NCI-H345 (cell line): ENCODE measurements at regions not wholly inside any gene's neighbourhood (a gene's known extent, or its start where the extent isn't known, plus 50 kb on each side); places are given as distances from the start of the nearest gene placed in this dataset.
A peak's percentile ranks its signal among the peaks of the same experiment; 100 is the strongest.
"Not testable (repeated sequence)": the region's sequence is repeated elsewhere in the genome, so short reads cannot be mapped to it uniquely, and the experiment has no call there.

Experiments used
- DNase-seq: peaks from one replicate; lab custom pipeline; 2025; lab: John Stamatoyannopoulos, UW

DNA sequence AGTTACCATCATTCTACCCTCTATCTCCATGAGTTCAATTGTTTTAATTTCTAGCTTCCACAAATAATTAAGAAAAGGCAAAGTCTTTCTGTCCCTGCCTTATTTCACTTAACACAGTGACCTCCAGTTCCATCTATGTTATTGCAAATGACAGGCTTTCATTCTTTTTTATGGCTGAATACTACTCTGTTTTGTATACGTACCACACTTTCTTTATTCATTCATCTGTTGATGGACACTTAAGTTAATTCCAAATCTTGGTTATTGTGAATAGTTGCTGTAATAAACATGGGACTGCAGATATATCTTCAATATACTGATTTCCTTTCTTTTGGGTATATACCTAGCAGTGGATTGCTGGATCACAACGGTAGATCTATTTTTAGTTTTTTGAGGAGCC, 314.1 kb downstream of the SV2B start:
- no peak for DNase-seq

DNA sequence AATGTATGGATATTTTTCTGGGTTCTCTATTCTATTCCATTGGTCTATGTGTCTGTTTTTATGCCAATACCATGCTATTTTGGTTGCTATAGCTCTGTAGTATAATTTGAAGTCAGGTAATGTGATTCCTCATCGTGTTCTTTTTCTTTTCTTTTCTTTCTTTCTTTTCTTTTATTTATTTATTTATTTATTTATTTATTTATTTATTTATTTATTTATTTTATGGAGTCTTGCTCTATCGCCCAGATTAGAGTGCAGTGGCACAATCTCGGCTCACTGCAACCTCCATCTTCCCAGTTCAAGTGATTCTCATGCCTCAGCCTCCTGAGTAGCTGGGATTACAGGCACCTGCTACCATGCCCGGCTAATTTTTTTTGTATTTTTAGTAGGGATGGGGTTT, 315.2 kb downstream of the SV2B start:
- not testable (repeated sequence) for DNase-seq

DNA sequence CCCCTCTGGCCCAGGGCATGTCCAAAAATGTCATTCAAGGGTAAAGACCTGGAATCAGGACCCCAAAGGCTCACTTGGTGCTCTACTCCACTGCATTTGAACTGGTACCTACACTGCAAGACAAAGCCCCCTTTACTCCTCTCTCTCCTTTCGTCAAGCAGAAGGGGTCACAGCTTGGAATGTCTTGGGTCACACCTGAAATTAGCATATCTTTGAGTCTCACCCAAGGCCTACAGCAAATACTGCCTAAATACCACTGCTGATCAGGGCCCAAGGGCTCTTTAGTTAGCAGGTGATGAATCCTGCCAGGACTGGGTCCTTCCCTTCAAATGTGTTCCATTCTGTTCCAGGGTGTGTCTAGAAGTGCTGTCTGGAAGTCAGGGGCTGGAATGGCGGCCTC, 320.6 kb downstream of the SV2B start:
- no peak for DNase-seq

DNA sequence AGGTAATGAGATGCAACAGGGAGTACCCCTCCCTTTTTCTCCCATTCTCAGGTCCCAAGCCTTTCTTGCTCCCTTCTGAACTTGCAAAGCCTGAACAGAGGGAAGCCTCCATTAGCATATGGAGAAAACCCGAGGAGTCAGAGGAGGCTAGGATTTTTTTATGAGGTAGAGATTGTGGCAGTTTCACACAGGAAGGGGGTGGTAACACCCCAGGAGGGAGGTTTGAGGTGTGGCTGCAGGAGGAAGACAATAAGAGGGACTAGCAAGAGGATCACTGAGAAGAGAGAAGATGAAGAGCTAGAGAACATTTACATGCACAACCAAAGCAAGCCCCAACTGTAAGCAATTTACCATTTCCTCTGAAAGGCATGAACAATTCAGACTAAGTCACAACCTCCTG, 322.7 kb downstream of the SV2B start:
- no peak for DNase-seq

DNA sequence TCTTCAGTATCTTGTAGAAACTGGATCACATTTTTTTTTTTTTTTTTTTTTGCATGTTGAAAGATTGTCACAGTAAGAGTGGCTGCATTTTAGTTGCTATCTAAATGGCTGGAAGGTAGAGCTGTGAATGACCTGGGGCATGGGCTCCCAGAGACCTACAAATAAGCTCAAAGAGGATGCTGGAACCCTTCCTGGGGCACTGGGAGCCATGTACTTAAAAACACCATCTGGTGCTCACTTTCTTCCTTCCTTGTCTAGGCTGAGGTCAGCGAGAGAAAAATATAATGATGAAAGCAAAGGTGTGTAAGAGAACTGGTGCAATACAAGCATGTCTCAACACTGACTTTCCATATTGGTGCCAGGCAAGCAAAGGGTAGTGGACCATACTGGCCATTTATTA, 323.9 kb downstream of the SV2B start:
- no peak for DNase-seq

DNA sequence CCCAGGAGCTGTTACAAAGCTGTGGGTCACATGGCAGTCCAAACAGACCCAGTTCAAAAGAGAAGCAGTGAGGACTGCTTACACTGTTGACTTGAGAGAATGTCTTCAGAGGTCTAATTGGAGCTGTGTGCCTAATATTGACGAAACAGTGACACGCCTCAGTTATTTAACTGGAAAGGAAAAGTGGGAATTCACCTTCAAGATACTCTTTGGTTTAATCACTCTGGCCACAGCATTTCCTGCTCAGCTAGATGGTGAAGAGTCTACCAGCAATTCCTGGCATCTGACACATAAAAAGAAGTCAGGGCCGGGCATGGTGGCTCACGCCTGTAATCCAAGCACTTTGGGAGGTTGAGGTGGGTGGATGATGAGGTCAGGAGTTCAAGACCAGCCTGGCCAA, 326.4 kb downstream of the SV2B start:
- DNase-seq = no peak

DNA sequence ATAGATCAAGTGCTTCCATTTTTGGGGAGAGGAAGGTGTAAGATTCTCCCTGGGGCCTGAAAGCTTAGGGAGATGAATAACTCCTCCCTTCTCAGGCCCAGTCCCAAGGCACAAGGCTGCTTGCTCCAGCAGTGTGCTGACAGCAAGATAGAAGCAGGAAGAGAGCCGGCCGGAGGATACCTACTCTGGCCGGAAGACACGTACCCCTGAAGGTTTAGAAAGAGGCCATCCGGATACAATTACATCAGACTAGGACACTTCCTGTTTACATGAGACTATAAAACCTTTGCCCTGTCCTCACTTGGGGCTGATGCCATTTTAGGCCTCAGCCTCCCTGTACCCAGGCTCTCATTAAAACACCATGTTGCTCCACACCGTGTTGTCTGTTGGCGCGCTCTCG, 329.9 kb downstream of the SV2B start:
- DNase-seq = no peak

DNA sequence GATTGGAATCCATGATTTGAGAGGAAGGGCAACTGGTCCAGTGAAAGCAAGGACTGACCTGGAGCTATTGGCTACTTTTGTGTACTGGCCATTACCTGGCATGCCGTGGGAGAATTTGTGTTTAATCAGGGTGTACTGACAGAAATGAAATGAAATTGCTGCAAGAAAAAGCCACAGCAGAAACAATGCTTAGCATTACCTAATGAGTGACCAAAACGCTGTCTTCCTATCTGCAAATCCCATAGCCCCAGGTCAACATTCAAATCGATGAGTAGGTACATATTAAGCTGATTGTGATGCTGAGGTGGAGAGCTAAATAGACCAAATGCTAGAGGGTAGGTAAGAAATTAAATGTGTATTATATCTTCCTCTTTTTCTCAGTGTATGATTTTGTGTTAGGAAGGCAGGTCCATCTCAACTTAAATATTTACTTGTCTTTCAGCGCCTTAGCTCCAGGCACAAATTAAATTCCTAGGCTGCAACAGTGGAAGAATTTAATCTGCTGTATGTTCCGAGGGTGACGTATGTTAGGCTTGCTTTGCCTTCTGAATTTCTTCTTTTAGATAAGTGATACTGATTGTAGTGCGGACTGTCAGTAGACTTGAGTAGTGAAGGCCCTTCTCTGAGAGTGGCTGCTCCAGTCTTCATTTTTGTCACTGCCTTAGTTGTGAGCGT, 331.1 kb downstream of the SV2B start:
- DNase-seq = no peak

DNA sequence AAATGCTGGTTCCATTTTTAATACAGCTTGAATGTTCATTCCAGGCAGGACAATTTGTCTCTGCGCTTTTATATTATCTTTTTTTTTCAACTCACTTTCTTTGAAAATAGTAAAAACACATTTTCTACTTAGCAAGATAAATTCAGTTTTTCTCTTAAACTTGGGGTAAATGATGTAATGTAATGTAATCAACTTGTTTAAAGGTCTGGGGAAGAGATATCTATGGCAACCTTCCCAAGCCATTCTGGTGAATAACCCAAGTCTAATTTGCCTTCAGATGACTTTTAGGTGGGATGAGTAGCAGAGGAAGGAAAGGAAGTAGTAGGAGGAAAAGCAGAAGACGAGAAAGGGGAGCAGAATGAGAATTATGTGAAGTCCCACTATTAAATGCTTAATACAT, 335.1 kb downstream of the SV2B start:
- DNase-seq = no peak

DNA sequence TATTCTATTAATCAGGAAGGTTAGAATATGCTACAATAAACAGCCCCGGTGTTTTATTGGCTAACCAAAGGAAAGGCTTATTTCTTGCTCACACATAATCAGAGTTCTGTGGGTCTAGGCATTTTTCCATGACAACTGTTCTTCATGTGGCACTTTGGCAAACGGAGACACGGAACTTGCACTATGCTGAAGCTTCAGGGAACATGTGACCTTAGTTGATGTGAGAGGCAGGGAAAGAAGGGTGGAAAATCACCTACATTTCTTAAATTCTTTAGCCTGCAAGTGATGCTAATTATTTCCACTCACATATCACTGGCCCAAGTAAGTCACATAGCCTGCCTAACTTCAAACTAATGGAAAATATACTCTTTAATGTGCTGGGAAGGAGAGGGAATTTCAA, 344.6 kb downstream of the SV2B start:
- DNase-seq = no peak

DNA sequence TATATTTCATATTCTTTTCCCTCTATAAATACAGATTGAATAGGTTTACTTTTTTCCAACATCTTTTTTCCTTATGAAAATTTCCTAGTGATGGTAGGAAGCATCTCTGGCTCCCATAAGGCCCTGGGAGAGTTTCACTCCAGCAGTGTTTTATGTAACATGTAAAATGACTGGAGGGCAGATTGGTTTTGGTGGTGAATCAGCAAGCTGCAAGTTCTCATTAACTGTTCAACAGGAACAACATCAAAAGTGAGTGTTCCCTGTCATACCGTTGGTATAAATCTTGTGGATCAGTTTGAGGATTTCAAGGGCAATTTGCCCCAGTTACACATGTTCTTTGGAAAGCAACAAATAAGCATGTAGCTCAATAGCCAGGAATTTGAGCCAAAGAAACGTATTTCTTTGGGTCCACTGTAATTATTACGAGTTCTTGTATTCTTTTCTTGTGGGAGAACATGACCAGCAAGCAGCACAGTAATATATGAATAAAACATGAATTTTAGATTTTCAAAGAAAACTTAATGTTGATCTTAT, 345.7 kb downstream of the SV2B start:
- no peak for DNase-seq

DNA sequence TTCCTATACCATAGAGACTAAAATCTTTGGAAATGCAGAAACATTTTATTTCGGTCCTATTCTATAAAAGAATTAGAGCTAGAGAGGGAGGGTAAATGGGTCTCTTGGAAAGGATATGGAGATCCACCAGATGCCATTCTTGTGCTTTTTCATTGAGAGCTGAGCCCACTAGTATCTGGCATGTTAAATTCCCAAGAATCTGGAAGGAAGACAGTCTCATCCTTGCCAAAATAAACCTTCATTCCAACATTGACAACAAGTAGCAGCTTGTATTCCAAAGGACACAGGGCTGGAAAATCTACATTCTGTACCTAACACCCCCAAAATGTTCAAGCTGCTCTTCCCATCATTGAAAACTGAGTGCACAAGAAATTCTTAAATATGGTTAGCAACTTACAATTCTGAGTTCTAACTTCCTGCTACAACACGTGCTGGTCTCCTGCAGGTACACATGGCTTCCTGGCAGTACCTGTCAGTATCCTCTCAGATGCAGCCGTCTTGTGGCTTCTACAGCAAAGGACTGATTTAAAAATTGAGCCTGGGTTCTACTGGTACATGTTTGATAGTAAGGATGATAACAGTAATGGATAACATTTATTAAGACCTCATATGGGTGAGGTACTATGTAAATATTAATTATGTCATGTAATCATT, 348.1 kb downstream of the SV2B start:
- DNase-seq = no peak

DNA sequence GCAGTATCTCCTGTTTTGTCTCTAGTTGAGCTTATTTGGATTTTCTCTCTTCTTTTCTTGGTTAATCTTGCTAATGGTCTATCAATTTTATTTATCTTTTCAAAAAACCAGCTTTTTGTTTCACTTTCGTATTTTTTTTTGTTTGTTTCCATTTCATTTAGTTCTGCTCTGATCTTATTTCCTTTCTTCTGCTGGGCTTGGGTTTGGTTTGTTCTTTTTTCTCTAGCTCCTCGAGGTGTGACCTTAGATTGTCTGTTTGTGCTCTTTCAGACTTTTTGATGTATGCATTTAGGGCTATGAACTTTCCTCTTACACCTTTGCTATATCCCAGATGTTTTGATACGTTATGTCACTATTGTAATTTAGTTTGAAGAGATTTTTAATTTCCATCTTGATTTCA, 353.3 kb downstream of the SV2B start:
- not testable (repeated sequence) for DNase-seq

DNA sequence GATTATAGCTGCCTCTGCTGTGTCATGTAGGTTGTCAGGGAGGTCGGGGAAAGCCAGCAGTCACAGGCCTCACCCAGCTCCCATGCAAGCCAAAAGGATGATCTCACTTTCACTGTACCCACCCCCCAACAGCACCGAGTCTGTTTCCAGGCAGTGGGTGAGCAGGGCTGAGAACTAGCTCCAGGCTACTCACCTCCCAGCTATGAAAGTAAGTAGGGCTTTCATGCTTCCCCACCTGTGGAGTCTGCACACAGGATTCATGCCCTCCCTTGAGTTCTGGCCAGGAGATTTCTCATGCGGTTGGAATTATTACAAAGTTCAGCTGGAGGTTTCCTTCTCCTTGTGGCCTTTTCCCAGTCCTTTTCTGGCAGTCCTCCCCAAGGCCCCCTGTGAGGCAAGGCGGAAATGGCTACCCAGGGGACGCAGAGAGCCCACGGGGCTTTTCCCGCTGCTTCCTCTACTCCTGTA, 356.2 kb downstream of the SV2B start:
- peak; percentile 70 for DNase-seq

DNA sequence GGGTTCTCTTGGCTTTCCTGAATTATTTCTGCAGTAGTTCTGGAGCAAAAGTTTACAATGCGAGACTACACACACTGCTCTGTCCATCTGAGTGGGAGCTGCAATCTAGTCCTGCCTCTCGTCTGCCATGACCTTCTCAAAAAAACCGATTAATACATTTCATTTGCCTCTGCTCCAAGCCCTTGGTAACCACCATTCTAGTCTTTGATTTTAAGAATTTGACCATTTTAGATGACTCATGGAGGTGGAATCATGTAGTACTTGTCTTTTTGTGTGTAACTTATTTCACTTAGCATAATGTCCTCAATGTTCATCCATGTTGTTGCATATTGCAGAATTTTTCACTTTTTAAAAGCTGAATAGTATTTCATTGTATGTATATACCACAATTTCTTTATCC, 356.9 kb downstream of the SV2B start:
- no peak for DNase-seq

DNA sequence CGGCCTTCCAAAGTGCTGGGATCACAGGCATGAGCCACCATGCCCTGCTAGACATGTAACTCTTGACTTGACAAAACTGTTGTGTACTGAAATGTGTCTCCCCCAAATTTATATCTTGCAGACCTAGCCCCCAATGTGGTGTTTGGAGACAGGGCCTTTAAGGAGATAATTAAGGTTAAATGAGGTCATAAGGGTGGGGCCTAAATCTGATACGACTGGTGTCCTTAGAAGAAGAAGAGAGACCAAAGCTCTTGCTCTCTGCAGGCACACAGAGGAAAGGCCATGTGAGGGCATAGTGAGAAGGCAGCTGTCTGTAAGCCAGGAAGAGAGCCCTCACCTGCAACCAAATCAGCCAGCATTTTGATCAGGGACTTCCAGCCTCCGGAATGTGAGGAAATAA, 361.3 kb downstream of the SV2B start:
- no peak for DNase-seq

DNA sequence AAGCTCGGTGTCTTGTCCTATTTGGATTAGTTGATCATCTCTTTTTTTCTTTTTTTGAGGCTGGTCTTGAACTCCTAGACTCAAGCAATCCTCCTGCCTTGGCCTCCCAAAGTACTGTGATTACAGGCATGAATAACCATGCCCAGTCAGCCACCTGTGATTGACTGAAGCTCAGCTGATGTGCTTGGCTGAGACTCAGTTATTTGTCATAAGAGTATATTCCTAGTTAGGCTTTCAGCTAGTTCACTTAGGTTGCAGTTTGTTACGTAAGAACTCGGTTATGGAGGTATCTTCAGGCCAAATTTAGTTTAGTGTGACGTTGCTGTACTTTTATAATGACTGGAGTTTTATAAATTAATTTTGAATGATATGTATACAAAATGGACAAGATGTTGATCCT, 365.0 kb downstream of the SV2B start:
- DNase-seq = no peak

DNA sequence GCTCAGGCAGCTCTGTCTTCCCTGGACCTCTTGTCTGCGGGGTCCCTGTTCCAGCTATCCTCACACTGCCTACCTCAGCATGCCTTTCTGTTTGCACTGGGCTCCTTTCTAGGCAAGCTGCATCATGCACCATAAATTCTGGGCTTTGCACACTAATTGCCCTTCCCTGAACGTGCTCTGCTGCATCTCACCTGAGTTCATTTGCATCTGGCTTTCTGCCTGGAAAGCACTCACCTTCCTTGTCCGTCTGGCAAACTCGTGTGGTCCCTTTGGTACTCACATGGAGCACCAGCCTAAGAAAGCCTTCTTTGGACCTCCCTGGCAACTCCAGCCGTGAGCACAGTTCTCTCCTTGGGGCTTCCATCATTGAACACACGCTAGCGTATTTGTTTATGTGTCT, 365.6 kb downstream of the SV2B start:
- peak; percentile 92 for DNase-seq

DNA sequence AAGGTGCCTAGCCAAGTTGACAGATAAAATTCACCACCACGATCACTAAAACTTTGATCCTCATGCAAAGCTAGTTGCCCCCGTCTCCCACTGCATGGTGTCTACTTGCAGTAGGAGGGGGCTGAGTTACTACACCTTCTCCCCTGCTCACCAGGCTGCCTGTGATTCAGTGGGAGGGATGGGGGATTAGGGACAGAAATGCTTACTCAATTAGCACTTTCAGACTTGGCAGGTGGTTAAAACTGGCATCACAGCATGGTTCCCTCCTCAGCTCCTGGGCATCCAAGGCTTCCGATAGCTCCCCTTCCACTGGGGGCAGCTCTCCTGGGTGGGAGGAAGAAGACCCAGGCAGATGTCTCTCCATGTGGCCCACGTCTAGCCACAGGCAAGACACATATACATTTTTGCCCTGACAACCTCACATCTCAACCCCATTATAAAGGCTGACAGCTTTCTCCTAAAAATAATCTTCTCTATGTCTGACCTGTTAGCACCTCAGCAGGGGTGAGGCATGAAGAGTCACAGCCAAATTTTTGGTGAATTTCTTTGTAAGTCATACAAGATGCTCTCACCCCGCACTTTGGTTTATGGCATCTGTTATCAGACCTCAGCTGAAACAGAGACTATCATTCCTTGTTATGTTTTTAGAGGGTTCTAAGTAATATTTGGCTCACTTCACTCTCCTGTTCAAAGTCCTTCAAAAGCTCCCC, 369.0 kb downstream of the SV2B start:
- DNase-seq = no peak

DNA sequence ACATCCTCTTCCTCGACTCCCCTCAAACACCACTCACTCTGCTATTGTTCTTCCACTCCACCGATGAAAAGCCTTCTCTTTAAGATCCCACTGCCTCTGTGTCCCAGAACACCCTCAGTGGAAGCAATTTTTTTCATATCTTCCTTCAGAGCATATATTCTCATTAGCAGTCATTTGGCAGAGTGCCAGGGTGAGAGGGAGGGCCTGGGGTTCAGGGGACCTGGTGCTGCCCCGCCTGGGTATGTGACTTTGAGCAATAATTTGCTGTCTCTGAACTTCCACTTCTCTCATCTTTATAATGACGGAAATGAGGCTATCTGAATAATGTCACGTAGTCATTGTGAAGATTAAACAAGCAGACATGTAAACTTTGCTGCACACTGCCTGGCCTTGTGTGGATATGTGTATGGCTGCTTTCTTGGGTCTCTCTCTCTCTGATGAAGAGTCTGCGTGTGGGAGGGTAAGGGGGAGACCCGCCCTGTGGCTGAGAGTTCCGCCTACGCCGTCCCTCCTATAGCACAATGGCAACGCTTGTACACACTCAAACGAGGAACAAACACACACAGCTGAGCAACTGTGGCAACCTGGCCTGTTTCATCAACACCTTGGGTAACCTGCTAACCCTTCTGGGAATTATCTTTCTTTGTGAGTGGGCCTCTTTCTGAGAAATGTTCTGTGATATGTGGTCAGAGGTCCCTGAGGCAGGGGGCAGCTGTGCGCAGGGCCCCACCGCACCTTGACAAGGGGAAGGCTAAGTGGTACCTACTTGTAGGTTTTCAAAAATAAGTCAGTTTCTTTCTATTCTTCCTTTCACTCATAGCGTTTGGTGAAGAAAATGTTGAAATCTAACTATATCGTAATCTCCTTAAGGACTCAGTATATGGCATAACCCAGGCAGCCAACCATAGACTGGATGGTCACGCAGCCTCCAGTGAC, 369.8 kb downstream of the SV2B start:
- no peak for DNase-seq

DNA sequence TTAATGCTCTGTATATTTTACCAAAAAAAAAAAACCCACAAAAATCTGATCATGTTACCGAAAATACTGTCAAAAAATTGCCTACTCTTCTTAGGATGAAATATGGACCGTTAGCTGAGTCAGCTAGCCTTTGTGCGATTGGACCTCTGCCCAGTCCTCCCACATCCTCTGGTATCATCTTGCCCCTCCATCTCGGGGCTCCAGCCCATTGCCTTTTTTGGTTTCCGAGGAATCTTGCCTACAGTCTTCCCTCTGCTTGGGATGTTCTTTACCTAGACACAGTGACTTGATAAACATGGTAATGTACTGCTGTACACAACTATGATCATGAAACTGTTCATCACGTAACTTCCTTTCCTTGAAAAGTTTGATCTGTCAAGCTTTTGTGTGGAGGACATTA, 371.4 kb downstream of the SV2B start:
- no peak for DNase-seq

DNA sequence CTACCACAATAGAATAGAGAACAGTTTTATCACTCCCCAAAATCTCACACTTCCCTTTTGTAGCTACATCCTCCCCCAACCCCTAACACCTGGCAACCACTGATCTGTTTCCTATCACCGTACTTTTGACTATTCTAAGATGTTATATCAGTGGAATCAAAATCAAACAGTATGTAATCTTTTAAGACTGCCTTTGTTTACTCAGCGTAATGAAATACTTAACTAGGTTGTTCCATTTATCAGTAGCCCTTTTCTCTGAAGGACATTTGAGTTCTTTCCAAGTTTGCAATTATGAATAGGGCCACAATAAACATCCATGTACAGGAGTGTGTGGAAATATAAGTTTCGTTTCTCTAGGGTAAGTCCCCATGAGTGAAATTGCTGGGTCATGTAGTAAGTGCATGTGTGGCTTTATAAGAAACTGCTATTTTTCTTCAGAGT, 372.3 kb downstream of the SV2B start:
- DNase-seq = no peak
